Loucy (cell line): ENCODE measurements at regions not wholly inside any gene's neighbourhood (a gene's known extent, or its start where the extent isn't known, plus 50 kb on each side); places are given as distances from the start of the nearest gene placed in this dataset.

ENCODE experiments used
- H2AFZ ChIP-seq: fragments of 200-600 bp; sonication (generic); 2 replicates; pipeline ENCODE4 v1.6.0; 2016; ENCODE audit warnings: antibody characterized with exemption, mild to moderate bottlenecking, low read length, moderate library complexity
- H3F3A ChIP-seq: fragments of 200-600 bp; 2 replicates; pipeline ENCODE4 v1.6.0; 2016; ENCODE audit warnings: antibody characterized with exemption, low read depth, mild to moderate bottlenecking
- H3K27me3 ChIP-seq: fragments of 200-600 bp; sonication (generic); 2 replicates; pipeline ENCODE4 v1.6.1; 2014; ENCODE audit warnings: low read length, mild to moderate bottlenecking; ENCODE audit not compliant: insufficient read depth, poor library complexity, severe bottlenecking
- H3K36me3 ChIP-seq: fragments of 200-600 bp; sonication (generic); 2 replicates; pipeline ENCODE4 v1.6.1; 2016; ENCODE audit warnings: low read length; ENCODE audit not compliant: insufficient read depth
- H3K4me1 ChIP-seq: fragments of 200-600 bp; sonication (generic); 2 replicates; pipeline ENCODE4 v1.5.1; 2014; ENCODE audit warnings: low read length, mild to moderate bottlenecking; ENCODE audit not compliant: insufficient read depth, poor library complexity, severe bottlenecking
- H3K4me2 ChIP-seq: fragments of 200-600 bp; sonication (generic); 2 replicates; pipeline ENCODE4 v1.6.0; 2014; ENCODE audit warnings: antibody characterized with exemption, low read length, low read depth, mild to moderate bottlenecking; ENCODE audit not compliant: poor library complexity, severe bottlenecking
- H3K4me3 ChIP-seq: fragments of 200-600 bp; sonication (generic); 2 replicates; pipeline ENCODE4 v1.5.1; 2014; ENCODE audit warnings: low read length, mild to moderate bottlenecking, mixed read lengths; ENCODE audit not compliant: poor library complexity, severe bottlenecking
- H3K79me2 ChIP-seq: fragments of 200-600 bp; sonication (generic); 2 replicates; pipeline ENCODE4 v1.6.1; 2014; ENCODE audit warnings: low read length; ENCODE audit not compliant: insufficient read depth
- H3K9ac ChIP-seq: fragments of 200-600 bp; sonication (generic); 2 replicates; pipeline ENCODE4 v1.6.0; 2014; ENCODE audit warnings: mild to moderate bottlenecking, low read depth, low read length, moderate library complexity; ENCODE audit not compliant: poor library complexity, severe bottlenecking
- H3K9me2 ChIP-seq: fragments of 200-600 bp; sonication (generic); replicated peaks from 2 replicates; pipeline ENCODE4 v1.6.1; 2016; ENCODE audit warnings: low read depth, low read length, mixed read lengths
- H3K9me3 ChIP-seq: fragments of 200-600 bp; sonication (generic); 2 replicates; pipeline ENCODE4 v1.6.1; 2014; ENCODE audit warnings: mild to moderate bottlenecking, antibody characterized with exemption, low read length, low read depth; ENCODE audit not compliant: insufficient read depth
- H4K20me1 ChIP-seq: fragments of 200-600 bp; sonication (generic); 2 replicates; pipeline ENCODE4 v1.6.0; 2014; ENCODE audit warnings: antibody characterized with exemption, low read length, mild to moderate bottlenecking; ENCODE audit not compliant: insufficient read depth, poor library complexity, severe bottlenecking
- CTCF ChIP-seq: fragments of 200-600 bp; sonication (generic); conservative IDR thresholded peaks from 2 replicates; pipeline ENCODE4 v1.5.1; 2014; ENCODE audit warnings: mild to moderate bottlenecking, antibody characterized with exemption, low read length
- EZH2phosphoT487 ChIP-seq: fragments of 200-600 bp; IDR thresholded peaks from 2 replicates; pipeline ENCODE4 v1.6.1; 2018; ENCODE audit warnings: antibody characterized with exemption, mild to moderate bottlenecking, moderate library complexity, borderline replicate concordance

- Histone ChIP-seq H3K9me3 (no peaks in the 10 kb centered on the region), H3K9me2 (no peaks in the 10 kb centered on the region), H3K4me2 (no peak overlapping the region), H3K27me3 (no peaks in the 10 kb centered on the region), H3K9ac (no peak overlapping the region), H4K20me1 (no peaks in the 10 kb centered on the region), H3K4me3 (no peak overlapping the region), H3F3A (no peaks in the 10 kb centered on the region), H2AFZ (no peak overlapping the region), H3K79me2 (no peaks in the 10 kb centered on the region), H3K36me3 (no peaks in the 10 kb centered on the region), H3K4me1 (no peaks in the 10 kb centered on the region)
- TF ChIP-seq CTCF (no peak), EZH2phosphoT487 (no peak)
Observed at GRCh38 chr18:55920063-55920462, 332.1 kb upstream of the TCF4 start.

- no peaks in the 10 kb centered on the region for H3K9me3 ChIP-seq
- no peak overlapping the region for H3K4me3 ChIP-seq
- TF ChIP-seq CTCF: no peak
- TF ChIP-seq EZH2phosphoT487: no peak
- H3K9me2 ChIP-seq: no peaks in the 10 kb centered on the region
- H3K27me3 ChIP-seq: no peaks in the 10 kb centered on the region
- no peaks in the 10 kb centered on the region for H3K36me3 ChIP-seq
- H2AFZ ChIP-seq: no peak overlapping the region
- H3K4me1 ChIP-seq: no peaks in the 10 kb centered on the region
- H3K79me2 ChIP-seq: no peaks in the 10 kb centered on the region
- H3F3A ChIP-seq: no peaks in the 10 kb centered on the region
- no peak overlapping the region for H3K9ac ChIP-seq
- H4K20me1 ChIP-seq: no peaks in the 10 kb centered on the region
- H3K4me2 ChIP-seq: no peak overlapping the region
Observed at GRCh38 chr18:55918444-55918843, 330.5 kb upstream of the TCF4 start.

DNA sequence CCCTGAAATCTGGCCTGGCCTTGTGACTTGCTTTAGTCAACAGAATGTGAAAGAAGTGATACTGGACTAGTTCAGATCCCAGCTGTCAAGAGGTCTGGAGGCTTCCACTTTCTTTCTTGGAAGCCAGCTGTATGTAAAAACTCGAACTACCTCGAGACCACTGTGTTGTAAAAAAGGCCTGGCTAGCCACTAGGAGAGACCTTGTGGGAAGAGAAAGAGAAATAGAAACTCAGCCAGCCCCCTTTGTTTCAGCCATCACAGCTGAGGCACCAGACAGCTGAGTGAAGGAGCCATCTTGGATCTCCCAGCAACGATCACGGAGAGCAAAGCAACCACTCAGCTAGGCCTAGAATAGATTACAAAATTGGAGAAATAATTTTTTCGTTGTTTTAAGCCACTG lies 324.9 kb upstream of the TCF4 start:
- Histone ChIP-seq H3K4me3 (no peak overlapping the region), H3F3A (no peaks in the 10 kb centered on the region), H3K4me2 (no peak overlapping the region), H3K36me3 (no peaks in the 10 kb centered on the region), H3K27me3 (no peaks in the 10 kb centered on the region), H3K79me2 (no peaks in the 10 kb centered on the region), H3K9ac (no peak overlapping the region), H4K20me1 (no peaks in the 10 kb centered on the region), H3K4me1 (no peaks in the 10 kb centered on the region), H3K9me2 (no peaks in the 10 kb centered on the region), H2AFZ (no peak overlapping the region), H3K9me3 (no peaks in the 10 kb centered on the region)
- TF ChIP-seq CTCF: no peak
- no peak for TF ChIP-seq EZH2phosphoT487
